H9 (cell line): ENCODE measurements at regions not wholly inside any gene's neighbourhood (a gene's known extent, or its start where the extent isn't known, plus 50 kb on each side); places are given as distances from the start of the nearest gene placed in this dataset.

ENCODE experiments used
- DNase-seq: peaks from one replicate; pipeline ENCODE4 v3.0.0-alpha.2; 2017
- H2AFZ ChIP-seq: one replicate; pipeline ENCODE4 v1.6.1; 2013; ENCODE audit warnings: mild to moderate bottlenecking, low read length, control low read depth, moderate library complexity
- H2AK5ac ChIP-seq: 2 replicates; pipeline ENCODE4 v1.6.1; 2013; ENCODE audit warnings: low read length, control low read depth, mixed read lengths; ENCODE audit not compliant: insufficient read length
- H2BK120ac ChIP-seq: one replicate; pipeline ENCODE4 v1.6.1; 2013; ENCODE audit warnings: low read depth, mild to moderate bottlenecking, low read length, control low read depth, inconsistent platforms; ENCODE audit not compliant: poor library complexity, severe bottlenecking
- H2BK12ac ChIP-seq: 2 replicates; pipeline ENCODE4 v1.6.1; 2013; ENCODE audit warnings: low read length, control low read depth, mixed read lengths, low read depth; ENCODE audit not compliant: insufficient read length
- H2BK15ac ChIP-seq: 2 replicates; pipeline ENCODE4 v1.6.1; 2013; ENCODE audit warnings: low read depth, low read length, control low read depth
- H2BK20ac ChIP-seq: one replicate; pipeline ENCODE4 v1.6.1; 2013; ENCODE audit warnings: low read depth, mild to moderate bottlenecking, low read length, control low read depth, inconsistent platforms; ENCODE audit not compliant: poor library complexity, severe bottlenecking
- H2BK5ac ChIP-seq: 2 replicates; pipeline ENCODE4 v1.6.1; 2013; ENCODE audit warnings: low read length, control low read depth, mixed read lengths; ENCODE audit not compliant: insufficient read length
- H3K14ac ChIP-seq: 2 replicates; pipeline ENCODE4 v1.6.1; 2013; ENCODE audit warnings: low read length, control low read depth; ENCODE audit not compliant: insufficient read depth
- H3K18ac ChIP-seq: 2 replicates; pipeline ENCODE4 v1.6.1; 2013; ENCODE audit warnings: low read depth, mild to moderate bottlenecking, mixed read lengths, low read length, control low read depth; ENCODE audit not compliant: insufficient read length
- H3K23ac ChIP-seq: 2 replicates; pipeline ENCODE4 v1.6.1; 2013; ENCODE audit warnings: low read length, control low read depth, mixed read lengths, low read depth; ENCODE audit not compliant: insufficient read length
- H3K23me2 ChIP-seq: 2 replicates; pipeline ENCODE4 v1.6.1; 2013; ENCODE audit warnings: low read depth, mild to moderate bottlenecking, mixed read lengths, low read length, control low read depth; ENCODE audit not compliant: insufficient read length, poor library complexity, severe bottlenecking
- H3K27ac ChIP-seq: 2 replicates; pipeline ENCODE4 v1.5.1; 2013; ENCODE audit warnings: low read length, control low read depth, mixed read lengths, low read depth; ENCODE audit not compliant: insufficient read length
- H3K27me3 ChIP-seq: 2 replicates; pipeline ENCODE4 v1.6.1; 2013; ENCODE audit warnings: low read length, control low read depth, inconsistent platforms; ENCODE audit not compliant: insufficient read depth
- H3K4ac ChIP-seq: 2 replicates; pipeline ENCODE4 v1.6.1; 2013; ENCODE audit warnings: low read depth, mild to moderate bottlenecking, control low read depth, inconsistent platforms, low read length, moderate library complexity
- H3K4me1 ChIP-seq: 2 replicates; pipeline ENCODE4 v1.6.1; 2013; ENCODE audit warnings: low read length, control low read depth, inconsistent platforms; ENCODE audit not compliant: insufficient read depth
- H3K4me2 ChIP-seq: 2 replicates; pipeline ENCODE4 v1.6.1; 2013; ENCODE audit warnings: low read length, control low read depth, mixed read lengths; ENCODE audit not compliant: insufficient read length, insufficient read depth
- H3K56ac ChIP-seq: 2 replicates; pipeline ENCODE4 v1.6.1; 2013; ENCODE audit warnings: low read depth, mild to moderate bottlenecking, mixed read lengths, low read length, control low read depth; ENCODE audit not compliant: insufficient read length
- H3K79me1 ChIP-seq: 2 replicates; pipeline ENCODE4 v1.6.1; 2013; ENCODE audit warnings: low read depth, mild to moderate bottlenecking, moderate library complexity, low read length, control low read depth, inconsistent platforms; ENCODE audit not compliant: insufficient read depth, poor library complexity, severe bottlenecking
- H3K79me2 ChIP-seq: 2 replicates; pipeline ENCODE4 v1.6.1; 2013; ENCODE audit warnings: low read length, control low read depth, inconsistent platforms; ENCODE audit not compliant: insufficient read depth
- H3K9ac ChIP-seq: 2 replicates; pipeline ENCODE4 v1.6.1; 2013; ENCODE audit warnings: low read length, control low read depth, mixed read lengths; ENCODE audit not compliant: insufficient read length; ENCODE audit errors: extremely low read depth
- H3K9me3 ChIP-seq: one replicate; pipeline ENCODE4 v1.6.1; 2013; ENCODE audit warnings: low read depth, low read length, inconsistent platforms; ENCODE audit not compliant: control insufficient read depth
- H3T11ph ChIP-seq: one replicate; pipeline ENCODE4 v1.6.1; 2013; ENCODE audit warnings: mild to moderate bottlenecking, low read length, control low read depth, inconsistent platforms
- H4K20me1 ChIP-seq: one replicate; pipeline ENCODE4 v1.6.1; 2013; ENCODE audit not compliant: control insufficient read depth, insufficient read length, insufficient read depth
- H4K5ac ChIP-seq: 2 replicates; pipeline ENCODE4 v1.6.1; 2013; ENCODE audit warnings: low read depth, mild to moderate bottlenecking, mixed read lengths, low read length, control low read depth; ENCODE audit not compliant: insufficient read length
- H4K8ac ChIP-seq: replicated peaks from 2 replicates; pipeline ENCODE4 v1.6.1; 2013; ENCODE audit warnings: low read length, control low read depth, mixed read lengths, low read depth; ENCODE audit not compliant: insufficient read length
- H4K91ac ChIP-seq: 2 replicates; pipeline ENCODE4 v1.6.1; 2013; ENCODE audit warnings: low read depth, mild to moderate bottlenecking, moderate library complexity, mixed read lengths, low read length, control low read depth; ENCODE audit not compliant: insufficient read length
- H3K27ac Mint-ChIP-seq, 3 experiments: 2 replicates in 2 of 3; 3 replicates in 1 of 3; pipeline ENCODE4 v1.8.0; 2020 to 2021; ENCODE audit warnings: mixed read lengths in 3 of 3, mild to moderate bottlenecking in 1 of 3, moderate library complexity in 1 of 3
- H3K27me3 Mint-ChIP-seq: 2 replicates; pipeline ENCODE4 v1.8.0; 2021; ENCODE audit warnings: low read depth, mild to moderate bottlenecking, moderate library complexity, mixed read lengths
- H3K36me3 Mint-ChIP-seq, 3 experiments: 2 replicates in 2 of 3; 3 replicates in 1 of 3; pipeline ENCODE4 v1.8.0; 2020 to 2021; ENCODE audit warnings: low read depth in 3 of 3, mixed read lengths in 3 of 3; ENCODE audit not compliant: insufficient read depth in 1 of 3
- H3K4me1 Mint-ChIP-seq, 2 experiments: 2 replicates each; pipeline ENCODE4 v1.8.0; 2020; ENCODE audit warnings: mixed read lengths in 2 of 2
- H3K4me3 Mint-ChIP-seq, 2 experiments: 2 replicates in 1 of 2; 3 replicates in 1 of 2; pipeline ENCODE4 v1.8.0; 2020 to 2021; ENCODE audit warnings: mild to moderate bottlenecking in 2 of 2, mixed read lengths in 2 of 2, moderate library complexity in 1 of 2
- H3K9me3 Mint-ChIP-seq, 2 experiments: 2 replicates in 1 of 2; 3 replicates in 1 of 2; pipeline ENCODE4 v1.8.0; 2020; ENCODE audit warnings: mild to moderate bottlenecking in 2 of 2, mixed read lengths in 2 of 2, moderate library complexity in 1 of 2
- WGBS: extraction: QIAGEN DNeasy Blood & Tissue Kit; methylation state at CpG from one replicate; pipeline ENCODE4 v1.1.7; 2013; ENCODE audit warnings: missing lambda C conversion rate, low lambda C conversion rate, mixed read lengths; ENCODE audit not compliant: insufficient read length; ENCODE audit errors: extremely low coverage; 5-methylcytosine and 5-hydroxymethylcytosine counted together
- TF ChIP-seq, protein P1 (sequence below): fragments of 200-600 bp; sonication (generic); conservative IDR thresholded peaks from 3 replicates; pipeline ENCODE4 v1.8.0; 2021; ENCODE audit warnings: antibody characterized with exemption, mild to moderate bottlenecking

DNA sequence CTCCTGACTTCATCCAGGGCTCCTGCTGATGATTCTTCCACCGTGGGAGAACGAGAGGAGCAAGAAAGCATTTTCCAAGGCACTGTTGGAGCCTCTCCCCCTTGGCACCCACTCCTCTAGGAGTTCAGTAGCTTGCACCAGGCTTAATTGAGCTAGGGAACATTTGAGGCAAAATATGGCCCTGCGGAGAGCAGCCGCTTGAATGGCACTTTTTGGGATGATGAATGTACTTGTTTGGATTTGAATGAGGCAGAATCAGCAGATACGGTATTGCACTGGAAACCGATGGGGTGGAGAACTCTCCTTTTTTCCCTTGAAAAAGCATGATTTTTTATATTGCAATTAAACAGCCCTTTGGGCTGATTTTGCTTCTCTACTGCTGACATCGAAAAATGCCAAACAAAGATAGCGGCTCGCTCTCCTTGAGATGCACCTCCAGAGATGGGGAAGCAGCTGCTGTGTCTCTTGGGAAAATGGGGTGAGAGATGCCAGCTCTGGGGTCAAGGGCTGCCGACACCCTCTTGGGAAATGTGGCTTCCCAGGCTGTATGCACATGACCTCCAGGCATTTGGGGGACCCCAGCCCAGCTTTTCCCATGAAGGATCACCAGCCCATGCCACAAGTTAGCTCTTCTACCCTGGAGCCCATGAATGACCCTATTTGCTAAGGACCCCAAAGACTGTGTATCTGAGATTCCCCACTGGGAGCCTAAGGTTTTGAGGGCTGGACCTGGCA, 55.4 kb upstream of the LRP8 start:
- DNase-seq = no peak
- Histone ChIP-seq H4K5ac (no peak overlapping the region), H2BK5ac (no peak overlapping the region), H3K14ac (no peak overlapping the region), H2BK12ac (no peak overlapping the region), H3K23ac (no peak overlapping the region), H3K27me3 (no peaks in the 10 kb centered on the region; the same call in 1 of the 2 replicates), H3K56ac (no peak overlapping the region), H4K20me1 (no peaks in the 10 kb centered on the region), H2BK15ac (no peak overlapping the region), H3K79me2 (no peaks in the 10 kb centered on the region), H2BK20ac (no peak overlapping the region), H3K9ac (no peak overlapping the region), H2AK5ac (no peak overlapping the region), H4K8ac (no peak overlapping the region), H3K4ac (no peak overlapping the region), H3K79me1 (no peaks in the 10 kb centered on the region), H3K4me1 (no peaks in the 10 kb centered on the region; the same call in 1 of the 2 replicates), H3K27ac (no peak overlapping the region), H3T11ph (no peak overlapping the region), H2AFZ (no peak overlapping the region), H3K23me2 (no peaks in the 10 kb centered on the region), H3K9me3 (no peaks in the 10 kb centered on the region), H3K4me2 (no peak overlapping the region), H2BK120ac (no peak overlapping the region), H4K91ac (no peak overlapping the region), H3K18ac (no peak overlapping the region)
- Mint-ChIP-seq H3K36me3 (peaks cover 0 to 4% (median 0%) of the 10 kb centered on the region in 3 experiments; a peak in 3 of 7 replicates), H3K4me3 (no peak overlapping the region), H3K9me3 (peaks cover 3 to 4% of the 10 kb centered on the region in 2 experiments; a peak in 3 of 5 replicates), H3K4me1 (peaks cover 5% of the 10 kb centered on the region in 2 experiments), H3K27ac (no peak overlapping the region), H3K27me3 (peaks cover 66% of the 10 kb centered on the region)
- WGBS = no CpG with 5 or more reads among the region's 10 CpGs
- TF ChIP-seq, protein P1, sequence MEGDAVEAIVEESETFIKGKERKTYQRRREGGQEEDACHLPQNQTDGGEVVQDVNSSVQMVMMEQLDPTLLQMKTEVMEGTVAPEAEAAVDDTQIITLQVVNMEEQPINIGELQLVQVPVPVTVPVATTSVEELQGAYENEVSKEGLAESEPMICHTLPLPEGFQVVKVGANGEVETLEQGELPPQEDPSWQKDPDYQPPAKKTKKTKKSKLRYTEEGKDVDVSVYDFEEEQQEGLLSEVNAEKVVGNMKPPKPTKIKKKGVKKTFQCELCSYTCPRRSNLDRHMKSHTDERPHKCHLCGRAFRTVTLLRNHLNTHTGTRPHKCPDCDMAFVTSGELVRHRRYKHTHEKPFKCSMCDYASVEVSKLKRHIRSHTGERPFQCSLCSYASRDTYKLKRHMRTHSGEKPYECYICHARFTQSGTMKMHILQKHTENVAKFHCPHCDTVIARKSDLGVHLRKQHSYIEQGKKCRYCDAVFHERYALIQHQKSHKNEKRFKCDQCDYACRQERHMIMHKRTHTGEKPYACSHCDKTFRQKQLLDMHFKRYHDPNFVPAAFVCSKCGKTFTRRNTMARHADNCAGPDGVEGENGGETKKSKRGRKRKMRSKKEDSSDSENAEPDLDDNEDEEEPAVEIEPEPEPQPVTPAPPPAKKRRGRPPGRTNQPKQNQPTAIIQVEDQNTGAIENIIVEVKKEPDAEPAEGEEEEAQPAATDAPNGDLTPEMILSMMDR = no peak
